Inflammatory macrophage (primary cell): ENCODE measurements at regions not wholly inside any gene's neighbourhood (a gene's known extent, or its start where the extent isn't known, plus 50 kb on each side); places are given as distances from the start of the nearest gene placed in this dataset.
"Not testable (repeated sequence)": the region's sequence is repeated elsewhere in the genome, so short reads cannot be mapped to it uniquely, and the experiment has no call there.

Experiments
- DNase-seq, 2 donors: peaks; one replicate each; pipeline ENCODE4 v3.0.0-alpha.2; 2020 to 2022

DNA sequence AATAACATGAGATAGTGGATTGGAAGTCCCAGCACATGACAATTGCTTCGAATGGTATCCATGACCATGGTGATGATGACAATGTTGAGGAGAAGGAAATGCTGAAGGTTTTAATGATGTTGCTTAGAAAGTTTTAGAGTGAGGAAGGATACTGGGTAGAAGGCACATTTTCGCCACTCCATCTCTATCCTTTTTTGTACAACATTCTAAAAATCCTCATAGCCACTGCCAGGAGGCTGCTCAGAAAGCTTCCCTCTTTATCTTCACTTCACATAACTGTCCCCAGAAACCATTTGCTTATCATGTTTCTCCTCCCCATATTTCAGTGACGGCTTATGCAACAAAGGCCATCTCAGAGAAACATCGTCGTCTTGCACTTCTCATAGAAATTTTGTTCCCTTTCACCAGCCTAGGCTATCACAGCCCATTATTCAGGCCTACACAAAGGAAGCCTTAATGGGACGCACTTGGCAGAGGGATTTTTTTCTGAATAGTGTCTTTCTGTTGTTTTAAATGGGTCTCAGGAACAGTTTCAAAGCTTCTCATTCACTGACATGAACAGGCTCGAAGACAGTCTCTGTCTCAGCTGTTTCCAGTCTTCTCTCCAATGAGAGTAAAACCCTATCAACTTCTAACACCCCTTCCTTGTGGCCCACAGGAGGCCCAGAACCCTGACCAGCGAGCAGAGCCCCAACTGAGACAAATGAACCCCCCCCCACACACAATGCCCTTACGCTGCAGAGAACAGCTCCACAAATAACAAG, 506.7 kb downstream of the HAPSTR1 start:
- no peak for DNase-seq

DNA sequence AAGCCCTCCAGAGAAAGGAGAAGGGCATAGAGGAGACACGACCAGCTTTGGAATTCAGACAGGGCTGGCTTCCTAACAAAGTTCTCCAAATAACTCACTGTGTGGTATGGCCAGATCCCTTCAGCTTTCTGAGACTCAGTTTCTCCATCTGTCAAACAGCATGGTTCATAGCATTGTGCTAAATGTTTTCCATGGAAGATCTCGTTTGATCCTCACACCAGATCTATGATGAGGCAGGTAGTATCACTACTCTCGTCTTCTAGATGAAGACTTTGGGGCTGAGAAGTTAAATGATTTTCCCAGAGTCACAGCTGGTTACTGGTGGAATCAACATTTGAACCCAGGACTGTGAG, 507.3 kb downstream of the HAPSTR1 start:
- no peak for DNase-seq

DNA sequence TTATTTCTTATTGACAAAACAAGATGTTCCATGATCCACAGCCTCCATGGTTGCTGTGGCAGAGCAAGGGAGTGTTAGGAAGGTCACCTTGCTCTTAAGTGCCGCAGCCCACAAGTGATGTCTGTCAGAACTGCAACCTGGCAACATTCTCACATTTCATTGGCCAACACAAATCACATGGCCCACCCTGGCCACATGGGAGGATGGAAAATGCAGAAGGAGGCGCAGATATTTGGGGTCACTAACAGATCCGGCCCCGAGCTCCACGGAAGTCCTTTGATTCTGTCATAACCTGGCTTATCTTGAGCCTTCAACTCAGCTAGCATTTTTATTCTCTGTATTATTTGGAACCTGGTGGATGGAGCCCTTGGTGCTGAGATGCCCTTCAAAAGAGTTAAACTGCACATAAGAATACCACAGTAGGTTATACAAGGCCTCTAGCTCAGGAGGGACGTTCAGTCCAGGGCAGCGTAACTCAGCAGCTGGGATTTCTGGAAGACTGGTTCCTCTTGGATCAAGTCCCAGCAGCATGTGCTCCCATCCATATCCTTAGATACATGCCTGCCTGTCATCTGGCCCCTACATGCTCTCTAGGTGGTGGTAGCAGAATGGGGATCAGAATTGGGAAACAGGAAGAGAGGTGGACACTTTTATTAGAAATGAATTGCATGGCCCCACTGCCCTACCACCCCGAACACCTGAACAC, 508.1 kb downstream of the HAPSTR1 start:
- no peak for DNase-seq

DNA sequence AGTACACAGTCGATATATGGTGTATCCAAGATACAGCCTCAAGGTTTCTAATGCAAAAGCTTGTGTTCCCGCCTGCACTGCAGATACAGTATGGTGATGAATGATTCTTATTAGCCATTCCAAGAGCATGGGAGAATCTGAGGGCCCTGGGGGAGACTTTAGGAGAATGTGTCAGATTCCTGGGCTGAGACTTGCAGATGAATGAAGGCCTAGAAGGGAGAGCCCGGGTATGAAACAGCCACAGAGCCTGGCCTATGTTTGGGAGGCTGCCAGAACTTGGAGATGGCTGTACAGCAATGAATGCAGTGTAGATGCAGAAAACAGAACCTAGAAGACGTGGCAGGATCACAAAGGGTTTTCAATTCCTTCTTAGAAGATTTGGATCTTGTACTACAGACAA, 510.7 kb downstream of the HAPSTR1 start:
- DNase-seq, result no peak

DNA sequence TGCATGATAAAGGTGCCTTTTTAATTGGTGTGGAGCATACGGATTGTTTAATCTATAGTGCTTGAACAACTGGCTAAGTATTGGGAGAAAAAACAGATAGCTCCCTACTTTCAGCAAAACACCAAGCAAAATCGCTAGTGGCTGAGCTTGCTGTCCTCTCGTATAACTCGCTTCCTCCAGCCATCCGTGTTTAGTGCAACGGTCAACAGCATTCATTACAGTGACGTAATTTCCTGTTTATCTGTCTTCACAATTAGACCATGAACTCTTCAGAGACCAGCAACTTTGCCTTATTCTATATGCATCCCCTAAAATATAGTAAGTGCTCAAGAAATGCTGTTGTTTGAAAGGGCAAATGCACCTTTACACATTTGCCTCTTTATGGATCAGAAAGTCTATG, 511.9 kb downstream of the HAPSTR1 start:
- no peak for DNase-seq

DNA sequence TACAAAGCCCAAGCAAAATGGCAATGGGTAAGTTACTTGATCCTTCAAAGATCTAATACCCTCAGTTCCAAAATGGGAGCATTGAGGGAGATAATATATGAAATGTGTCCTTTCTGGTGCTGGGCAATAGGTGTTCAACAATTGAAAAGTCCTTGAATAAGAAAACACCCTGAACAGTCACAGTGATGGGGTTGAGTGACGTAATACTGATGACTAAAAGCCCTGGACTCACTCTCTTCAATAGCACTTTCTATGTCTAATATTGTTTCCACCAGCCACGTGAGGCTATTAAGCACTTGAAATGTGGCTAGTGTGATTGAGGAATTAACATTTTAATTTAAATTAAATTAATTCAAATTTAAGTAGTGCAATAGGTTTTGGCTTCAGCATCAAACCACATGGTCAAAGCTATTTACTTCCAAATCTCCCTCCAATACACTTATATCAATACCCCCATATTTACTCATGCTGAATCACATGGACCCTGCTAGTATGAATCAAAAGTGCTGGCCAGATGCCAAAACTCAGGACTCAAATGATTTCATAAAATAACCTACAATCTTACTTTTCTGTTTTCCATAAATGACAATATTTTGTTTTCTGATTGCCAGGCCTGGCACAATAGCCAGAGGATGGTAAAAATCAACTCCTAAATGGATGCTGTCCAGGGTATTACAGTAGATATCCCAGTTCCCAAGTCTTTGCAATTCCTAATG, 516.2 kb downstream of the HAPSTR1 start:
- no peak for DNase-seq

DNA sequence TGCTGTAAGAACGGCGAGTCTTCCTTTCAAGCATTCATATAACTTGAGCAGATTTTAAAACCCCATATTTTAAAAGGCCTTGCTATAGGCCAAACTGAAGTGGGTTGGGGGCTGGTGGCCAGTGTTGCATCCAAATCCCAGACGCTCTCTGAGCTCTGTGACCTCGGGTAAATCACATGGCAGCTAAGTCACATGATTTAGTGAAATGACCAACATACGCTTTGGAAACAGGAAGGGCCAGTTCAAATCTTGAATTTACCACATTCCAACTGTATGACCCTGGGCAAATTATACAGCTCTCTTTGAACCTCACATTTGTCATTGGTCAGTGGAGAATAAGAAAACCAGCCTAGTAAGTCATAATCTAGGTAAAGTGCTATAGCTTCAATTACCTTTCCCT, 519.3 kb downstream of the HAPSTR1 start:
- DNase-seq, result no peak

DNA sequence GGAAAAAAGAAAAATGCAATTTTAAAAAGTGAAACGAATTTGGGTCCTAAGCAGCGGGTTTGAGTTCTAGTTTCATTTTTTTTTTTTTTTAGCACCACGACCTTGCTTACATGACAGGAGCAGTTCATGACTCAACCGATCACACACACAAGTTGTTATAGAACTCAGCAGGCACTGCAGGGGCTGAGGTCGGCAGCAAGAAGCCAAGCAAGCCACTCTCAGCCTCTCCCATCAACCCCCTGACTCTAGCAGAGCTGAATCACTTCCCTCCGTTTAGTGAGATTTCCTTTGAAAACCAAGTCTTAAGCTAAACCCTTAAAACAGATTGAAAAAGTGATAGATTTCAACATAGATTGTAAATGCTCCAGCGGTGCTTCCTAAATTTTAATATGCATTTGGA, 520.8 kb downstream of the HAPSTR1 start:
- DNase-seq, result no peak

DNA sequence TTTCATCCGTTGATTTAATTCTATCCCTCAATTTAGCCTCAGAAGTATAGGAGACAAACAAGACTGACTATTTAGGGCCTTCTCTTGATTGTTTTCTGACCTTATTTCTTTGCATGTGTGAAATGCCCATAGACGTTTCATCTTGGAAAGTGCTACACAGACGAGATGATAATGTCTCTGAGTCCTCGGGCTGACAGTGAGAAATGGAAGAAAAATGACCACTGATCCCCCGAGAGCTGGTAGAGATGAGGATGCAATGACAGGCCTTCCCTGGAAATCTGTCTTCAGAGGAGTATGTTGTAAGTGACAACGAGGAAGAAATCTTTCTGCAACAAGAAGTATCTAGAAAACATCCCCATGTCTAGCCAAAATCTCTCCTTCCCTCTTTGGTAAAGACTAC, 522.9 kb downstream of the HAPSTR1 start:
- no peak for DNase-seq

DNA sequence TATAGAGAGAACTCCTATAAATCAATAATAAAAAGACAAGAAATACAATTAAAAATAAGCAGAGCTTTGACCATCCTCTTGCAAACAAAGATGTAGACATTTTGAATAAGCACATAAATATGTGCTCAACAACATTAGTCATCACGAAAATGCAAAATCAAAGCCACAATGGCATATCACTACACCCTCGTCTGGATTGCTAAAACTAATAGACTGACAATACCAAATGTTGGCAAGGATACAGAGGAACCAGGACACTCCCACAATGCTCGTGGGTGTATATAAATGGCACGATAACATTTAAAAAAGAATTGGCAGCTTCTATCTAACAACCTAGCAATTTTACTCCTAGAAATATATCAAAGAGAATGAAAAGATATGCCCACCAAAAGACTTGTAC, 530.8 kb downstream of the HAPSTR1 start:
- DNase-seq, result no peak

DNA sequence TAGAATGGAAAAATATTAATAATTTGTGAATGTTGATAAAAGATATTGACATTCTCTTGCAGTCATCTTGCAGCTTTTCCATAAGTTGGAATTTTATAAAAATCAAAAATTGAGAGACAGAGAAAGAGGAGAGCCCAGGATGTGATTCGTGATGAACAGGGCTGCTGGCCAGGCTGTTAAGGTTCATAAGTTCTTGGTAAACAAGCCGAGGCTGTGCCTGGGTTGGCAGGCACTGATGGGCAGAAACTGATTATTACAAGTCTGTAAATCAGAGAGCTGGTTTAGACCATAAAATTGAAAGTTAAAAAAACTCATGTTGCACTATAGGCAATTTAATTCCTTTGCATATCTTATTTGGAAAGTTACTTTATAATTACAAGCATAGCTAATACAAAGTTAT, 533.7 kb downstream of the HAPSTR1 start:
- no peak for DNase-seq

DNA sequence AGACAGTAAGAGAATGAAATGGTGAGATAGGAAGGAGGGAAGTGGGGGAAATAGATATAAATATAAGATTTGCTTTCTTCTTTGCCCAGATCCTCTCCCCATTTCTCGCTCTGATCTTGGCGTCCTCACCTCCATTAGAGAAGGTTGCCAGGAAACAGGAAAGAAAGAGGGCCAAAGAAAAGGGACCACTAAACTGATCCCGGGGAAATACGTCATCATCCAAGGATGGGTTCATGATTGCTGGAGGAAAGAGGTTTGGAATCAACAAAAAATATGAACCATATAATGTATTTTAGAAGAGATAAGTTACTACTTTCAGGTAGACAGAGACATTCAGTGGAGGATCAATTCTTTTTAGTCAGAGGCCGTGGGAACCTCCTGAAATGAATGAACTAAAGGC, 536.0 kb downstream of the HAPSTR1 start:
- DNase-seq, result no peak

DNA sequence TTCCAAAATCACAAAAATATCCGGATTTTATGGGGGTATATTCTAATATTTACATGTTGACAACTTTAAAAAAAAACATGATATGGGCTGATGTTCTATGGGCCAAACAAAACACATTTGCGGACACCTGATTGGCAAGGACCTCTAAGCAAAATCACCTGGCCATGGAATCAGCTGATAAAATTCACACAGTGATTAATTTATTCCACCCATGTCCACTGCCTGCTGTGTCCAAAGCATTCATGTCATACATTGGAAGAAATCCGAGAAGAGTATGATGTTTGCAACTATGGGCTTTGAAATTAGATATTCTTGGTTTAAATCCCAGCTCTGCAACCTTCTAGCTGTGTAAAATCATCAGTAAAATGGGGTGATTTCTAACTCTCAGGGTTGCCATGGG, 538.7 kb downstream of the HAPSTR1 start:
- no peak for DNase-seq

DNA sequence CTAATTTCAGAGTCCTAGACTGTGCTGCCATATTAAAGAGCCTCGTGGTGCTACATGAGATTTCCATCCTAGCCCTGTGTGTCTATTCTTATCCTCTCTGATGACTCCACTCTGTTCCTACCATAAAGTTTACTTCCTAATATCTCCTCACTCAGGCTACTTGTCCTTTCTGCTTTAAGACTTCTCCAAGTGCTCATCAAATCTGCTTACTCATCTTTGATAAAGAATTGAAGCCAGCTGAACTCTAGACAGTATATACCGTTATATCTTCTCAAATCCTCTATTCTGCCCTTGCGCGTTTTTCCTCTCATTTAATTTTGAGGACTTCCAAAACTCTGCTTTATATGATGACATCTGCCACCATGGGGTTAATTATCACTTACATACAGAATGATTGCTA, 539.5 kb downstream of the HAPSTR1 start:
- no peak for DNase-seq

DNA sequence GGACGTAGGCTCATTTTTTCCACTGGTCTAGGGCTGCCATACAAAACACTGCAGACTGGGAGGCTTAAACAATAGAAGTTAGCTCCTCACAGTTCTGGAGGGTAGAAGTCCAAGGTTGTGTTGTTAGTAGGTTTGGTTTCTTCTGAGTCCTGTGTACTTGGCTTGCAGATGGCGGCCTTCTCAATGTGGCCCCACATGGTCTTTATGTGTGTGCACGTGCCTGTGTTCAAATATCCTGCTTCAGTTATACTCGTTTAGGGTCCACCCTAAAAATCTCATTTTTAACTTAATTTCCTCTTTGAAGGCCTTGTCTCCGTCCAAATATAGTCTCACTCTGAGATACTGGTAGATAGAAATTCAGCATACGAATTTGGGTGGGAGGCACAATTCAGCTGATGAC, 542.4 kb downstream of the HAPSTR1 start:
- no peak for DNase-seq

DNA sequence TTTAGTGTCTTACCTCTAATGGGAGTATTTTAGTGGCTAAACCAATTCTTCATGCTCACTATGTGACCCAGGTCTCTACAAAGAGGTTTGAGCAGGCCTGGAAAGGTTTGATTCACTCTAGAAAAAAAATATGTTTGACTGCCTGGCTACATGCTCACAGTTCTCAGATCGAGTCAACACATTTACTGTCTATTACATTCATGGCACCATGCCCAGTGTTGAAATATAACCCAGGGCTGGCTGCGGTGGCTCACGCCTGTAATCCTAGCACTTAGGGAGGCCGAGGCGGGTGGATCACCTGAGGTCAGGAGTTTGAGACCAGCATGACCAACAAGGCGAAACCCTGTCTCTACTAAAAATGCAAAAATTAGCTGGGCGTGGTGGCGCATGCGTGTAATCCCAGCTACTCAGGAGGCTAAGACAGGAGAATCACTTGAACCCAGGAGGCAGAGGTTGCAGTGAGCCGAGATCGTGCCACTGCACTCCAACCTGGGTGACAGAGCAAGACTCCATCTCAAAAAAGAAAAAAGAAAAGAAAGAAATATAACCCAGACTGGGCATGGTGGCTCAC, 543.8 kb downstream of the HAPSTR1 start:
- DNase-seq, result not testable (repeated sequence)

DNA sequence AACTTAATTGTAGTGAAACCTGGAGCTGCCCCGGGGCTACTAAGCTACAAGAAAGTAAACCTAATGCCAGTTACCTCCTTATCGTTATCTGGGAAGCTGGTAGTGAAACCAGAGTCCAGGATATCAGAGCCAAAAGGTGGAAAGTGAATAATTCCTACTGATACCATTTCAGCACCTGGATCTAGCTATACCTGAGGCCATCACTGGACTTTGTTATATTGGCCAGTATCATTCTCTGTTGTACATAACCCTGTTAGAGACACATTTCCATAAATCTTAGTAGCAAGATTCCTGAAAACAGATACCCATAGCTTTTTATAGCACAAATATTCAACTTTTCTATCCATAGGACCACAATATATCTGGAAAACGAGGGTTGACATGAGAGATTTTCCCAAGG, 538.0 kb downstream of the GRIN2A start:
- no peak for DNase-seq

DNA sequence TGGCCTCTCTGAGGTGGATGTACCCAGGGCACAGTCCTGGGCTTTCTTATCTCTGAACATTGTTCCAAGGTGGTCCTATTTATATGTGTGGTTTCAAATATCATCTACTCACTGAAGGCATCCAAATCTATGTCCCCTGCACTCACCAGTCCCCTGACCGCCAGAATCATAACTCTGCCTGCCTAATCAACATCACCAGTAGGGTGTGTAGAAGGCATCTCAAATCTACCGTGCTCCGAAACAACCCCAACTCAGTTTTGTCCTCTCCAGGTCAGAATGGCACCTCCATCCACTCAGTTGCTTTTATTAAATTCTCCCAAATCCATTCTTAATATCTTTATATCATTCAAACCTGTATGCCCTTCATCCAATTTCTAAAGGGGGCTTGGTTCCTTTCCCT, 536.3 kb downstream of the GRIN2A start:
- DNase-seq, result no peak

DNA sequence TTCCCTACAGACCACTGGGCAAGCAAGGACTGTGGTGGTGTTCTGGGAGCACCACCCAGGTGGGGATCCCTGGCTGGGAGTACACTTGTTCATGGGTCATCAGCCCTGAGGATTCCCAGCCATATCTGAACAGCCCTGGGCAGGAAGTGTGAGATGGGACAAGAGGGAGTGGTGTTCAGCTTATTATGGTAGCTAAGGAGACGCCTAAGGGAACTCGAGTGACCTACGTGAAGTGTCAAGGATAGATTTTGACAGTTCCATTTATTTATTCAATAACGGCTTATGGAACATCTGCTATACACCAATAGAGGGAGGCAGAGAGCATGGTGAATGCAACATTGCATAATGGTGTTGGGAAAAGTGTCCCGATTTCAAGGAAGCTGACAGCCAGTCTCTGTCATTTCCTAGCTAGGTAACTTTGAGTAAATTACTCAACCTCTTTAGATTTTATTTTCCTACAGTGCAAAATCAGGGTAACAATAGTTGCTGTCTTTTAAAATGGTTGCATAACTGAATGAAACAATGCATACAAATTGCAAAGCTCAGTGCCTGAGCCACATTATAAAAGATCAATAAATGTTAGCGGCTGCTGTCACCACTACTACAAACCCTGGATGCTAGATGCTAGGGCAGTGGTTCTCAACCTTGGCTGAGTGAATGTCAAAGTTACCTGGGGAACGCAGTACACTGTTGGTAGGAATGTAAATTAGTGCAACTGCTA, 534.1 kb downstream of the GRIN2A start:
- peak; percentile 15 to 19 for DNase-seq

DNA sequence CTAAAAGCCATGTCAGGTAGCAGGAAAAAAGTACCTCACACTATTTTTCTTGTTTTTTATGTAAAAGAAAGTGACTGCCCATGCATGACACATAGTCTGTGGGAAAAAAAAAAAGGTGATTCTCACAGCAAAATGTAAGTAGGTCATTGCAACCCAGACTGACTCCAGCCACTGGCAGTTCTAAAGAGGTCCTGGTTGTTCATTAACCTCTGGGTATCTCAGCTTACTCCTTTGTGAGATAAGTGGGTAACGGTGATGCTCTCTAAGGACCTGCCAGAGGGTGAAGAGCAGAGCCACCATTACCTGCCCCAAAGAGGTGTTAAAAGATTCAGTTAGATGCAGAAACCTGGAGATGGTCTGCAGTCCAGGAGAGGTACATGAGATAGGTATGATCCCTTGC, 531.9 kb downstream of the GRIN2A start:
- DNase-seq, result no peak

DNA sequence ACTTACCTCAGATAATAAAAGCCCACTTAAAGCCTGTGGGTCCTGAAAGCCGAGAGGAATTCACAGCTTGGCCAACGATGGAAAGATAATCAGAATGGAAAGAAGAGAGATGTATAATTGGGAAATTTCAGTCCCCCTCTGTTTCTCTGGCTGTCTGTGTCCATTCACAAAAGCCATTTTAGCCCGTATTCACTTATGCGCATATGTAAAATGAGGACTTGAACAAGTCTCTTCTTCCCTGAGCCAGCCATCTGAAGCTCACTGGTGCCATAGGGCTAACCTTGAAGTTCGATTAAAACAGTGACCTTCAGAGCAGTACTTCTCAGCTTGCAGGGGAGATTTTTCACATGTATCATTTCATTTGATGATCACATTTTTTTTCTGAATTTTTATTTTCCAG, 527.2 kb downstream of the GRIN2A start:
- DNase-seq, result no peak

DNA sequence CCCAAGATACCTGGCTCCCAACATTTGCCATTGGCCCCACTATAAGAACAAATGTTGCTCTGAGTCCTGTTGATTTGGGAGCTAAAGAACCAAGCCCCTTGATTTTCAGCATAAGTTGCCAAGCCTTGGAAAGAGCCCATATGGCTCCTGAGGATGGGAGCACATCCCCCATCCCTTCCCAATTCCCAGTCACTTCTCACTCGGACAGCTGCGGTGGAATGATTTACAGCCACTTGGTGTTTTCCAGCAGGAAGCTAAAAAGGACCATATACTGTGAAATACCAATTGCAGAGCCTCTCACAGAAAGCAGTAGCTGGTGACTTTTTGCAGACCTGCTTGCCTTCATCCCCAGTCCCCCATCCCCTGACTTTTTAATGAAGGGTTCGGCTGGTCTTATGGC, 524.6 kb downstream of the GRIN2A start:
- no peak for DNase-seq

DNA sequence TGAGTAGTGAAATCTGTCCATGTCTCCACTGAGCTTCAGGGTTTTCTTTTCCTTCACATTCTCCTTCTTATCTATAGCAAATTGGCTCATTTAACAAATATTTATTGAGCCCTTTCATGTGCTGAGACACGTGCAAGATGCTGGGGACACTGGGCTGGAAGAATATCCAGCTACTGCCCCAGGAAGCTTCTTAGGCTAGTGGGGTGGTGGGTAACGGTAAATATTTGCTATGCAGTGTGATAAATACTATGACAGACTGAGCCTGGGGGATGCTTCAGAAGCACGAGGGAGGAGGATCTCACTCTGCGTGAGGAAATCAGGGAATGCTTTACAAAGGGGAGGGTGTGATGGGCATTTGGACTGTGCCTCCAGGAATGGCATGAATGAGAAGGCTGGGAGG, 524.1 kb downstream of the GRIN2A start:
- DNase-seq, result no peak
